Esophagus squamous epithelium (tissue), 4 donors: ENCODE measurements at regions not wholly inside any gene's neighbourhood (a gene's known extent, or its start where the extent isn't known, plus 50 kb on each side); places are given as distances from the start of the nearest gene placed in this dataset.

ENCODE experiments used
- CTCF ChIP-seq, 6 experiments: fragments of 450-650 bp in 4 of 6; fragments of 200-600 bp in 2 of 6; sonication (generic) in 2 of 6; IDR thresholded peaks; one replicate each; pipeline ENCODE4 v1.5.1; 2016 to 2019; ENCODE audit warnings: antibody characterized with exemption in 6 of 6, mild to moderate bottlenecking in 4 of 6, moderate library complexity in 4 of 6
- POLR2A ChIP-seq, 4 donors: fragments of 450-650 bp; IDR thresholded peaks; one replicate each; pipeline ENCODE4 v1.6.1; 2017; ENCODE audit warnings: antibody characterized with exemption in 4 of 4, mild to moderate bottlenecking in 4 of 4, moderate library complexity in 3 of 4

GRCh38 chr9:11915699-11916098 is 777.5 kb upstream of the TYRP1 start:
- no peak for TF ChIP-seq CTCF (IDR thresholded peaks at IDR 0.05)
- no peak for TF ChIP-seq POLR2A (IDR thresholded peaks at IDR 0.05)
